ENCODE measurements at regions not wholly inside any gene's neighbourhood (a gene's known extent, or its start where the extent isn't known, plus 50 kb on each side); places are given as distances from the start of the nearest gene placed in this dataset.

DNA sequence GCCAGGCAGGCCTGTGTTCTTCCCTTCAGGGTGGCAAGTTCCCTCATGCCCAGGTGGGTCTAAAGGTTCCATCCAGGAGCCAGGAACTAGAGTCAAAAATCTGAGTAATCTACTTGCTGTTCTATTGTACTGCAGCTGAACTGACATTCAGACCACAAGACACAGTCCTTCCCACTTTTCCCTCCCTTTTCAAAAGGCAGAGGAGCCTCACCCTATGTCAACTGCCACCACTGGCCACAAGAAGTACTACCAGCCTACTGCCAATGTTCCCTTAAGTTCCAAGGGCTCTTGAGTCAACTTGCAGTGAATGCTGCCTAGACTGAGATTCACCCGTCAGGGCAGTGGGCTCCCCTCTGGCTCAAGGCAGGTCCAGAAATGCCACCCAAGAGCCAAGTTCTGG, 133.5 kb downstream of the FAM47B start:
- TF ChIP-seq, protein P1, sequence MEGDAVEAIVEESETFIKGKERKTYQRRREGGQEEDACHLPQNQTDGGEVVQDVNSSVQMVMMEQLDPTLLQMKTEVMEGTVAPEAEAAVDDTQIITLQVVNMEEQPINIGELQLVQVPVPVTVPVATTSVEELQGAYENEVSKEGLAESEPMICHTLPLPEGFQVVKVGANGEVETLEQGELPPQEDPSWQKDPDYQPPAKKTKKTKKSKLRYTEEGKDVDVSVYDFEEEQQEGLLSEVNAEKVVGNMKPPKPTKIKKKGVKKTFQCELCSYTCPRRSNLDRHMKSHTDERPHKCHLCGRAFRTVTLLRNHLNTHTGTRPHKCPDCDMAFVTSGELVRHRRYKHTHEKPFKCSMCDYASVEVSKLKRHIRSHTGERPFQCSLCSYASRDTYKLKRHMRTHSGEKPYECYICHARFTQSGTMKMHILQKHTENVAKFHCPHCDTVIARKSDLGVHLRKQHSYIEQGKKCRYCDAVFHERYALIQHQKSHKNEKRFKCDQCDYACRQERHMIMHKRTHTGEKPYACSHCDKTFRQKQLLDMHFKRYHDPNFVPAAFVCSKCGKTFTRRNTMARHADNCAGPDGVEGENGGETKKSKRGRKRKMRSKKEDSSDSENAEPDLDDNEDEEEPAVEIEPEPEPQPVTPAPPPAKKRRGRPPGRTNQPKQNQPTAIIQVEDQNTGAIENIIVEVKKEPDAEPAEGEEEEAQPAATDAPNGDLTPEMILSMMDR (IDR thresholded peaks at IDR 0.05) = no peak
- TF ChIP-seq NR2C2 (CRISPR knock-in tag; IDR thresholded peaks at IDR 0.05) (no peak), ZBTB21 (CRISPR knock-in tag; IDR thresholded peaks at IDR 0.05; ENCODE audit: borderline replicate concordance) (no peak)
